GM19372 (cell line): ENCODE measurements at regions not wholly inside any gene's neighbourhood (a gene's known extent, or its start where the extent isn't known, plus 50 kb on each side); places are given as distances from the start of the nearest gene placed in this dataset.

Experiments used
- ATAC-seq: cut with Tn5 transposase; IDR thresholded peaks from one replicate; pipeline ENCODE4 v1.9.1; 2021; ENCODE audit warnings: mild to moderate bottlenecking, low read depth, moderate library complexity; ENCODE audit not compliant: unreplicated experiment

DNA sequence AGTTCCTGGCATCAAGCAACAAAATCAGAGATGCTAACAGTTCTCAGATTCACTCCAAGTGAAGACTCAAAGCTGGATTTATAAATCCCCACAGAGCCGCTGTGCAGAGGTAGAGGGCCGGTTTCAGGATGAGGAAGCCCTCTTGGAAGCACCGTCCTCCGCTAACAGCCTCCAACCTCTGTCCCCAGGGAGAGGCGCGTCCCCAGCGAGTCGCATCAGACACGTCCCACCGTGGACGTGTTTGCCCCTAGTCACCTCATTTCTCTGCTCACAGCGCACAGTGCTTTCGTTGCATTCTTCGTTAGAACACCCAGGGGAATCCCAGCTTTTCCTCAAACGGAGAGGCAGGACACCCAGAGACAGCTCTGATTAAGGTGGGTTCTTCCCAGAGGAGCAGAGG, 642.9 kb downstream of the BRD1 start:
- no peak for ATAC-seq

DNA sequence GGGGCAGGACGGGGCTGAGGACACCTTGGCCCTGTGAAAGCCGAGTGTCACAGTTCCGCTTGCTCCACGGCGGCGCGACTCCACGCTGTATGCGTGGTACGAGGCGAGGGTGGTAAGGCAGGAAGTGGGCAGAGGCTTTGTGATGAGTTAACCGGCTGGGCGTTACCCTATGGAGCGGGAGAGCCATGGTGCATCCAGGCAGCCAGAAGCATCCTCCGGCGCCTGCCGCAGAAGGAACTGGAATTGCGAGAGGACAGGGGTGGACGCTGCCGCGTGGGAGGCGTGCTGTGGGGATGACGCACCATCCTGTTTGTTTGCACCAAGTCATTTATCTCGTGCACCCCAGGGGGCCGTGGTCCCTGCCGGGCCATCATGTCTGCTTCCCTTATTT, 643.9 kb downstream of the BRD1 start:
- no peak for ATAC-seq

DNA sequence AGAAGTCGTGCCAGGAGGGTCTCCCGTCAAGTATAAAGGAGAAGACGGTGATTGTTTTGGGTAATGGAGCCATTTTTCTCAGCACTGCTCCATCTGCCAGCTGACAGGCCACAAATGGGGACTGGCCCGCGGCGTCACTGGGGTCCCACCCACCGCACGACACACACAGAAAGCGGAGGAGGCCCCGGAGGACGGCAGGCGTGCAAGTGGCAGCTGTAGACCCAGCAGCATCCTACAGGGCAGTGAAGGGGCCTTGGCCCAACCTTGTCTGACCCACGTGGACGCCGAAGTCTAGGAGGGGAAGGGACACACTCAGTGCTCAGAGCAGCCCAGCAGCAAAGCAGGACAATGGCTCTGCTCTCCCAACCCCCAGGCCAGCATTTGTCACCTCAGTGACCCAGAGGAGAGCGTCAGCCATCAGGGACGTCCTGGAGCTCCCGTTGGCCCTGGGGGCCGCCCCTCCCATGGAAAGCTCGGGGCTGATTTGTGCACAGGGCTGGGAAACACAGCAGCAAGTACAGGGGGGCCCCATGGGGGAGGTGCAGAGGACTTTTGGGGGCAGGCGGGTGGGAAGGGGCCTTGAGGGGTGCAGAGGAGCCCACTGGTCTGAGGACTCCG, 644.4 kb downstream of the BRD1 start:
- ATAC-seq, result no peak

DNA sequence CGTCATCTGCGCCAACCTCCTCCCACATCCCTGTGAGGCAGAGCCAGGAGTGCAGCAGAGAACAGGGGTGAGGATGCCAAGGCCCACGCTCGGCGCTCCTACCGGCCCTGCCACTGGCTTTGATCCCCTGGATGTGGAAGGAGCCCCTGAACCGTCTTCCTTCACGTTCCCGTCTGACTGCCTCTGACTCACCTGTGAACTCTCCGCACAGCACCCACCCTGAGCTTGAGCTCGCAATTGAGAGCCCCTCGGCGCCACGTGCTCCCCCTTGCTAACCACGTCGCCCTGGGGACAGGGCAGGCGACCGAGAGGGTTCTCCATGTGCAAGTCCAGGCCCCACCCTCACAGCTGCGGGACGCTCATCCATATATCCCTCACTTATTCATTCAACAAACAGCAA, 645.3 kb downstream of the BRD1 start:
- no peak for ATAC-seq

DNA sequence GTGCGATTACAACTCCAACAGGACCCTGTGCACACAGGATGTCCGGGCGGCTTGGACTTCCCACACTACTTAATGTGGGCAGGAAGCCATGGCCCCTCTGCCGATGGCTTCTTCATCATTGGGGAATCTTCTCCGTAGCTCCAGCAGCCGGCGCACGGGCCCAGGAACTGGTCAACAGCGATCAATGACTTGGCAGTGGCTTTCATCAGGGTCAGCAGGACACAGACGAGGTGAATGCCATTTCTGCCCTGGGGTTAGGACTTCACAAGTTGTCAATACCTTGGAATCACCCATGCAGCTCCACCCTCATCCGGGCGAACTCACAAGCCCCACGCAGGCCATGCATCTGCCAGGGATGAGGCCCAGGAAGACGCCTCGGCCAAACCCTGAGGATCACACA, 645.7 kb downstream of the BRD1 start:
- ATAC-seq, result no peak

DNA sequence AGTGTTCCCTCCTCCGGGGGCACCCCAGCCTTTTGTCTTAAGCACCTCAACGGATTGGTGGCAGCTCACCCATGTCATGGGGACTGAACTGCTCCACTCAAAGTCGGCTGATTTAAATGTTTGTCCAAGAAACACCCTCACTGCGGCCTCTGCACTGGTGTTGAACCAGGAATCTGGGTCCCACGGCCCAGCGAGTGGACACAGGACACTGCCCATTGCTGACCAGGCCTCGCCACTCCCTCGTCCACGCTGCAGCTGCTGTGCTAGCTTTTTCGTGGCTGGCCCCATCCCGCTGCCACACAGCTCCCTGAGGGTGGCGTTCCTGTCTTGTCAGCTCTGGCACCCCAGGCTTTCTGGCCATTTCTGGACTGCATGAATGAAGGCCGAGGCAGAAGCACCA, 646.2 kb downstream of the BRD1 start:
- no peak for ATAC-seq

DNA sequence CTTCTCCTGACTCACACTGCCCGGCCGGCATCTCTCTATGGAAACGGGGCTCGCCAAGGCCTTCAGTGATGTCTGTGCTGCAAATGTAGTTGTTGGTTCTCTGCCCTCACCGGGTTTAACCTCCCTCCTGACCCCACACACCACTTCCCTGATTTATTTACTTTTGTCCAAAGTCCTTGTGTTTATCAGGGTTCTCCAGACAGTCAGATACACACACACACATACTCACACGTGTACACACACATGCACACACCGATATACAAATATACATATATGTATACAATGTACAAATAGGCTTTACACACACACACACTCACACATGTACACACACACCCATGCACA, 647.0 kb downstream of the BRD1 start:
- ATAC-seq, result no peak

DNA sequence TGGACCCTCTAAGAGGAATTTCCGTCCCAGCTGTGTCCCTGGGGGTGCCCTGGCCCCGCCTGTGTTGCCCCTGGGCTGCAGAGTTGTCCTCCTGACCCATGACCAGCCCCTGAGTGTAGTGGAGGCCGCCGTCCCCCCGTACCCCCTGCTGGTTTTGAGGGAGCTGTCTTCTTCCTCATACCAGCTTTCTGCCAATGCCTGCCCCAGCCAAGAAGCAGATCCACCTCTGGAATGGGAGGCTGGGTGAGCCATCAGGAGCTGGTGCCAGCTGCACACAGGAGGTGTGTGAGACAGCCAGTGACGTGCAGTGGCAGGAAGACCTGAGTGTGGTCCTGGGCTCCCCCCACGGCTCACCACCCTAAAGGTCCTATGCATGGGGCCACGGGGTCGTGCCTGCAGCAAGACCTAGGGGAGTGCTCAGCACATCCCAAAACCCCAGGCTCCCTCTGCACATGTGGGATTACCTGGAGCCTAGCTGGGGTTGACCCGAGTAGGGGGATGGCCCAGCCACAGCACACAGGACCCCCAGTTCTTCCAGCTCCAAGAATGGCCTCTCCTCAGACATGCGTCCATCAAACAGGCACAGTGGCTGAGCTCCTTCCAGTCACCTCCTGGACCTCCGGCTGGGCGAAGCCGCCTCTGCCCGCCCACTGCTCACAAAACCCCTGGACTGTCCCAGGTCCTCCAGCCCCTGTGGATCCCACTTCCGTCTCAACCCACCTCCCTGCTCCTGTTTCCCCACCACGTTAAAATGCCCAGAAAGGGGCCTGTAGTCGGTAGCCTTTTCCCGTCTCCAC, 647.6 kb downstream of the BRD1 start:
- no peak for ATAC-seq

DNA sequence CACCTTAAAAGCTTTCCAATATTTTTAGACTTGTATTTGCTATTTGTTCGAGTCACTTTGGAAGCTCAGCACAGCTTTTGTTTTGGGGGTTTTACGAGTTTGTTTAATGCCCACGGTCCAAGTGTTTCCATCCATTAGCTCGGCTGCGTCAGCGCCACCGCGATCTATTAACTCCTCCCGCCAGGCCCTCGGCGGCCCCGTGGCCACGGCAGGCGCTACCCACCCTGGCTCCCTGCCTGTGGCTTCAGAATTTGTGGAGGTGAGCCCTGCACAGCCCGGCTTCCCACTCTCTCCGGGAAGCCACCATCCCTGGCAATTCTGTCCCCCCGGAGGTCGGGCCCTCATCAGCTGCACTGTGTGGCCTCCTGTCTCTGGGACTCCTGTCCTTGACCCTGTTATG, 648.5 kb downstream of the BRD1 start:
- no peak for ATAC-seq

DNA sequence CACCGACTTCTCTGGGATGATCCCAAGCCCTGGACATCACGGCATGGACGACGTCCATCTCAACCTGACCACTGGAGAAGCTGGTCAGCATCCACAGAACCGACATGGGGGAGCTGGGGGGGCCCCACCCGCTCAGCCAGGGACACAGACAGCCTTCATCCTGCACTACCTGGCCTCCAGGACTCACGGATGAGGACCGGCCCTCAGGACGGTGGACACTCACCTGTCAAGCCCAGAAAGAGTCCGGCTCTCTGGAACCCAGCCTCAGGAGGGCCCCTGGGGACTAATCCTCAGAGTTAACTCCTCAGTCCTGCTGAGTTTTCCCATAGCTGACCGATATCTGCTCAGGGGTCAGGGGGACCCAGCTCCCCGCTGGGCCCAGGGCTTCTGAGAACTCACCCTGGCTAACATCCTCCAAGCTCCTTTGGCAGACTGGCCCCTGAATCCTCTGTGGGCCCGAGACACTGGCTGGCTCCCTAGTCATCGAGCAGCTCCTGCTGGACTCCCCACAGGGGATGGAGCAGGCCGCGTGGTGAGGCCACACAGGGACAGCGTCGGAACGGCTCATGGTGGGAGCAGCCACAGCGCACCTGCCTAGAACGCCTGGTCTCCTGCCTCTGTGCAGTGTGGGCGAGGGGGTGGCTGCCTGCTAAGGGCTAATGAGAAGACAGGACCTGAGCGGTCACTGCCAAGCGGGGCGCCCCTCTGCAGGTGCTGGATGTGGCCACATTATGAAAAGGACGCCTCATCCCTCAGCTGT, 649.2 kb downstream of the BRD1 start:
- no peak for ATAC-seq

DNA sequence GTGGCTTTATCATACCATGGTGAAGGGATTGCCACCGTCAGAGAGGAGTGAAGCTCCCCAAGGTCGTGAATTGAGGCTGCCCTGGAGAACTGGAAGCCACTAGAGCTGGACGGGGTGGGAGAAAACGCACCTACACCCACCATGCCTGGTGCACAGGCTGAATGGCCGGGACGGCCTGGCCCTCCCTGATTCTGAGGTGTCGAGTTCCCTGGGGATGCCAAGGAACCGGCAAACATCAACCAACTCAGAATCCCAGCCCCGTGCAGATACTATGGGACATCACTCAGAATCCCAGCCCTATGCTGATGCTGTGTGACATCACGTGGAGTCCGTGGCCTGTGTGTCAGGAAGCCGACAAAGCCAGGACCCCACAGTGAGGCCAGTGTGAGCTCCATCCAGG, 650.0 kb downstream of the BRD1 start:
- no peak for ATAC-seq

DNA sequence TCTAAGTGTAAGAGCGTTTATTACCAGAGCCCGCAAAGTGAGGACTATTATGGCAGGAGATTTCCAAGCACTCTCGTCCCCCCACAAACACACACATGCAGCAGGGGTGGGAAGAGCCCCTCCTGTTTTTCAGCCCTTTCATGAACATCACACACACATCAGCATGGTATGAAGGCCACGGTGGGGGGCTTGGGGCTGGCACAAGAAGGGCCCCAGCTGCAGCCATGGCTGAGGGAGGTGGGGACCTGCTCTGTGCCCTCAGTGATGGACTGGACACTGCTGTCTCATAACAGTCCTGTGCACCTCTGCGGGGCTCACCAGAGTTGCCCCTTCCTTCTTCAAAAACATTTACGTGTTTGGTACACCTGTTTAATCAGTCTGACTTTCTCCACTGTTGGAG, 650.7 kb downstream of the BRD1 start:
- ATAC-seq, result no peak

DNA sequence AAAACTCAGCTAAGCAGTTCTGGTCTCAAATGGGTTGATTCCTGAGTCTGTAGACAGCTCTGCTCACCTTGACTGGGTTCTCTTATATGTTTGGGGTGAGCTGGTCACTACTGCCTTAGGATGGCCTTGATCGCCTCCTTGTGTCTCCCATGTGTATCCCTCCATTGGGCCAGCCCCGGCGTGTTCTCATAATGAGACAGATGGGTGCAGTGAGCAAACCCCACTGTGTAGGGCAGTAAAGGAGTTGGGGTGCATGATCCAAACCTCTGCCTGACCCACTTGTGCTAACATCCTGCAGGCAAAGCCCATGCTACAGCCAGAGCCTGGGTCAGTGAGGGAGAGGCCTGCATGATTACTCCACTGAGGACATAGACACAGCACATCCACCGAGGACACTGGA, 657.6 kb downstream of the BRD1 start:
- ATAC-seq, result no peak

DNA sequence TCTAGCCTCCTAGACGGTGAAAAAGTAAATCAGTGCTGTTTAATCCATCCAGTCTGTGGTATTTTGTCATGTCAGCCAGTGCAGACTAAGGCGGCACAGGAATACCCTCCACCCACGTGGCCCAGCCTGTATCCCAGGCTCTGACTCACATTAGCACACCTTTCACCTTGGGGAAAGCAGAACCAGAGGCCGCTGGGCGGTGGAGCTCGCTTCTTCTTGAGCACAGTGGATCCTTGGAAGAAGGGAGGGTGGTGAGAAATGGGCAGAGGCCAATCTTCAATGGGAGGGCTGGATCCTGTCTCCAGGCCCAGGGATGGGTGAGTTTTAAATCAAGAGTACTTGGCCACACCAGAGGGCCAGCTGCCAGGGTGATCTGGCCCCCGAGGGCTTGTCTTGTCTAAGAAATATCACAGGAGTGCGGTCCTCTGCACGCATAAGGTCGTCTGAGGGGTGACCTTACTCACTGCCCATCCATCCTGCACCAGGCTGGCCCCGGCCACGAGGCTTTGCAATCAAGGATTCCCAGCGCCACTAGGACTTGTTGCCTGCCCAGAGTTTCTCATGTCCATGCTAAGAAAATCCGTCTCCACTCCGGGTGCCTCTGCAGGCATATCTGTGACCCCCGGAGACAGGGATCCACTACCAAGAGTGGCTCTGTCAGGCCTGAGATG, 658.5 kb downstream of the BRD1 start:
- no peak for ATAC-seq

DNA sequence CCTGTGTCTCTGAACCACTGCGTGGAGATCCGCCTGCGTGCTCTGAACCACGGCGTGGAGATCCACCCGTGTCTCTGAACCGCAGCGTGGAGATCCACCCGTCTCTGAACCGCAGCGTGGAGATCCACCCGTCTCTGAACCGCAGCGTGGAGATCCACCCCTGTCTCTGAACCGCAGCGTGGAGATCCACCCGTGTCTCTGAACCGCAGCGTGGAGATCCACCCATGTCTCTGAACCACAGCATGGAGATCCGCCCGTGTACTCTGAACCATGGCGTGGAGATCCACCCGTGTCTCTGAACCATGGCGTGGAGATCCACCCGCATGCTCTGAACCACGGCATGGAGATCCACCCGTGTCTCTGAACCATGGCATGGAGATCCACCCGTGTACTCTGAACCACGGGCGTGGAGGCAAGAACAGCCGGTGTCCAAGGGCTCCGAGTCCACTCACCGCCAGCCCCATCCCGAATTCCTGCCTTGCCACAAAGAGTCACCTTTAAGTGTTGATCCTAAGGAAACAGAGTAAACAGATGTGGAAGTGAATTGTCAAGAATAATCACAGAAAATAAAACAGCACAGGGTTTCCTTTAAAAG, 659.4 kb downstream of the BRD1 start:
- ATAC-seq, result no peak

DNA sequence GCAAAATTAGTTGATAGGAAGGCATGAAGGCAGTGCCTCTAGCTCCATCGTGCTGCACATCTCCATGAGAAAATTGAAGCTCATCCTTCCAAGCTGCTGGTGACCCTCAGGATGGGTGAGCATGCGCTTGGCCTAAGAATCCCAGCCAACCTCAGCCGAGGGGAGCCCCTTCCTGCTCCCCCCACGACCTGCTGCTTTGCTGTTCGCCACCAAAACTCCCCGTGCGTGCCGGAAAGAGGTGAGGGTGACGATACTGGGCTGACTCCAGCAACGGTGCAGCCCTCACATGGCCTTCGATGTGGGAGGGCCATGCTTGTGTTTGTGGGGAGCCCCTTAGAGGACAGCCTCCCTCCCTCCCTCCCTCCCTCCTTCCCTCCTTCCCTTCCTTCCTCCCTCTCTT, 660.9 kb downstream of the BRD1 start:
- no peak for ATAC-seq

DNA sequence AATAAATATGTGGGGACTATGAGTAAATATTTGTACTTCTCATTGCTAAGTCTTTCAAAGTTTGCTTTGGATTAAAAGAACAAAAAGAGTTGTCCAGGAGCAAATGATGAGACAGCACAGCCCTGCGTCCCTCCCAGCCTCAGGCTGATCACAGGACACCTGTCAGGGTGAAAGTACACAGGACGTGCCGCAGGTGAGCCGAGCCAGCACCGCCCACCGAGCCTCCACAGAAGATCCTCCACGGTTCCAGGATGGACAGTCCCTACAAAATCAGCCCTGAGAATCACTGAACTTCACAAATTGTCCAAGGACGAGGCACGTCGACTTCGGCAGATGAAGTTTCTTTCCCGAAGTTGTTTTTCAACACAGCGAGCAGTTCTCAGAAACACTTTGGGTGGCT, 661.5 kb downstream of the BRD1 start:
- no peak for ATAC-seq

DNA sequence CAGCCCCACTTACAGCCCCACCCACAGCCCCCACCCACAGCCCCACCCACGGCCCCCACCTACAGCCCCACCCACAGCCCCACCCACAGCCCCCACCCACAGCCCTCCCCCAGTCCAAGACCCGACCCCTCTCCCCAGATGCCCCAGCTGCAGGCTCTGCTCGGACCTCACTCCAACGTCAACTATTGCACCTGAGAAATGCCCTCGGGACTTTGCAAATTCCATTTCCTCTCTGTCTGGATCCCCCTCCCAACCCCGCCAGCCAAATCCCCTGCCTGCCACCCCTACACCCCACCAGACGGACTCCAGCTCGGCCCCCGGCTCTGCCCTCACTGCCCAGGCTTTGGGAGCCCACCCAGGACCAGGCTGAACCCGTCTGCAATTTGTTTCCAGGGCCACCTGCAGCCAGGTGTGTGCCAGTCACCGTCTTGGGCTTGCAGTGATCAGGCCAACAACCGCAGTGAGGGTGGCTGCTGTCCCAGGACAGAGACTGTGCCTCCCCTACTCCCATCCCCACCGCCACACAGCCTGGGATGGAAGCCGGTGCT, 662.8 kb downstream of the BRD1 start:
- no peak for ATAC-seq

DNA sequence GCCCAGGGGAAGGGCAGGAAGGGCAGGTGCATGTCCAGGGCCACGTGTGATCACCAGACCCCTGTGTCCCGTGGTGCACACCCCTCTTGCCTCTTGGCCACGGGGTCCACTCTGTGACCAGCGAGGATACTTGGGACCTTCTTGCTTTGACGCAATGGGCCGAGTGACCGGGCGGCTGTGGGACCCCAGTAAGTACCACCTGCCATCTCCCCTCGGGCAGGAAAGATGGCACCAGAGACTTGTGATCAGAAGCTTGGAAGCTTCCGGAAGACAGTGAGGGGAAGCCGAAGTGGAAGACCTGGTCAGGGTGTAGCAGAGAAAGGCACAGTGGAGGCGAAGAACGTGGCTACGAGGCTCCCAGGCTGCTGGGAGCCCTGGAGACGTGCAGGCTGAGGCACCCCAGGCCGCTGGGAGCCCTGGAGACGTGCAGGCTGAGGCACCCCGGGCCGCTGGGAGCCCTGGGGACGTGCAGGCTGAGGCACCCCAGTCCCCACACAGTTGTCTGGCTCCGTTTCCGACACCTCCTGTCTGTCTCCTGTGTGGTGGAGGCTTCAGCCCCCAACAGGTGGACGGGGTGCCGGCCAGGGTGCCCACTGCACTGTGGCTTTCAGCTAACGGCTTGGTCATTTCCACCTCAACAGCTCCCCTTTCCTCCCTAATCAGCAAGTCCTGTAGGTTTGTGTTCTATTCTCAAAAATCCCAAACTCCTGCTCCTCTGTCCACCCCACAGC, 663.5 kb downstream of the BRD1 start:
- no peak for ATAC-seq
